NCI-H524 (cell line): ENCODE measurements at regions not wholly inside any gene's neighbourhood (a gene's known extent, or its start where the extent isn't known, plus 50 kb on each side); places are given as distances from the start of the nearest gene placed in this dataset.
A peak's percentile ranks its signal among the peaks of the same experiment; 100 is the strongest.

Source experiments
- DNase-seq, 2 experiments: peaks; one replicate each; lab custom pipeline; 2025; lab: John Stamatoyannopoulos, UW

GRCh38 chr21:35226968-35227744, 178.1 kb upstream of the RUNX1 start:
- no peak for DNase-seq

- no peak for DNase-seq
These were observed 177.2 kb upstream of the RUNX1 start for GRCh38 chr21:35226328-35226727.

GRCh38 chr21:35225573-35225972, 176.5 kb upstream of the RUNX1 start:
- no peak for DNase-seq

- no peak for DNase-seq
These were observed 174.5 kb upstream of the RUNX1 start for GRCh38 chr21:35223480-35224156.

GRCh38 chr21:35222541-35222941, 173.4 kb upstream of the RUNX1 start:
- DNase-seq = no peak

DNA sequence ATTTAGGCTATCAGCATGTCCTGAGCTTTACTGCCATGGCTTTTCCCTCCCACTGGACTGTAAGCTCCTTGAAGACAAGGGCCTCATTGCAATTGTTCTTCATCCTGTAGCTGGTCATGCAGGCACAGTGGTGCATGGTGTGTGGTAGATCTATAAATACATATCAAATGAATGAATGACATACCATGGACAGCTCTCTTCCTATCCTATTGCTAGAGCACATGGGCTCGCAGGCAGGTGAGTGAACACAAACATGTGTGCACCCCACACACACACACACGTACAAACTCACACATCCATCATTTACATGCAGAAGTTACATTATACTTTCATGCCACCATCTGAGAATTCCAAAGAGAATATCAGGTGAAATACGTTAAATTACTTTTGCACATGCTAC, 172.9 kb upstream of the RUNX1 start:
- no peak for DNase-seq

DNA sequence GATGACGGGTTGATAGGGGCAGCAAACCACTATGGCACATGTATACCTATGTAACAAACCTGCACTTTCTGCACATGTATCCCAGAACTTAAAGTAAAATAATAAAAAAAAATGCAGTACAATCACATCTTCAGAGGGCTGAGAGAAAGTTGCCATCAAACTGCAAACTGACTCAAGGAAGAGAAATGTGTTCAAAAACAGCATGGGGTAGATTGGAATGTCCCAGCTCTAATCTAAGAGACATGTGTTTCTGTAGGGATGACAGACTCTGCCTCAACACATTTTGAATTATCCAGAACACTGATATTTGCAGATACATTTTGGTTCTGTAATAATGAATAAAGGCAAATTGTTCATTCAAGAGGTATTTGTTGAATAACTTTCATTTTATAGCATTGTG, 171.2 kb upstream of the RUNX1 start:
- no peak for DNase-seq

DNA sequence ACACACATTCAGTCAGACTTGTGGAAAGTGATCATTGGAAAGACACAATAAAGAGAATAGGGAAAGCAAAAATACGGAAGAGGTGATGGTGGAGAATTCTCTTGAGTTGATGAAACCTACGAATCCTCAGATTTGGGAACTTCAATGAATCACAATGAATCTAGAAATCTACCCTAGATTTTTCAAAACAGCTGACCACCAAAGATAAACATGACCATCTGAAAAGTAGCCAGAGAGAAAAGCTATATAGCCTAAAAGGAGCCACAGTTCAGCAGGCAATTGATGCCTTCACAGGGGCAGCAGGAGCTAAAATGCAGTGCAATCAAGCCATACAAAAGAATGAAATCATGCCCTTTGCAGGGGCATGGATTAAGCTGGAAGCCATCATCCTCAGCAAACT, 170.6 kb upstream of the RUNX1 start:
- DNase-seq = no peak

DNA sequence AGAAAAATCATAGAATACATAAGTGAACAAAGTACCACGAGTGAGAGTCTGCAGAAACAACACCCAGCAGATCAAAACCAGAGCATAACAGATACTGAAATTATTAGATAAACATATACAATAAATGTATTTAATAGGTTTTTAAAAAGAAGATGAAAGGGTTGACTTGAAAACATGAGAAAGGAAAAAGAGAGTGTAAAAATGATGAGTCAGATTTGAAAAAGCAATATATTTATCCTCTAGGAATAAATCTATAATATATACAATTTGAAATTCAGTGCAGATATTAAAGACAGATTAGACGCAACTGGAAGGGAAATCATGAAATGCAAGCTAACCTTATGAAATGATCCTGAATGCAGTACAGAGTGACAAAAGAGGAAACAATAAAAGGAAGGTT, 170.2 kb upstream of the RUNX1 start:
- no peak for DNase-seq

DNA sequence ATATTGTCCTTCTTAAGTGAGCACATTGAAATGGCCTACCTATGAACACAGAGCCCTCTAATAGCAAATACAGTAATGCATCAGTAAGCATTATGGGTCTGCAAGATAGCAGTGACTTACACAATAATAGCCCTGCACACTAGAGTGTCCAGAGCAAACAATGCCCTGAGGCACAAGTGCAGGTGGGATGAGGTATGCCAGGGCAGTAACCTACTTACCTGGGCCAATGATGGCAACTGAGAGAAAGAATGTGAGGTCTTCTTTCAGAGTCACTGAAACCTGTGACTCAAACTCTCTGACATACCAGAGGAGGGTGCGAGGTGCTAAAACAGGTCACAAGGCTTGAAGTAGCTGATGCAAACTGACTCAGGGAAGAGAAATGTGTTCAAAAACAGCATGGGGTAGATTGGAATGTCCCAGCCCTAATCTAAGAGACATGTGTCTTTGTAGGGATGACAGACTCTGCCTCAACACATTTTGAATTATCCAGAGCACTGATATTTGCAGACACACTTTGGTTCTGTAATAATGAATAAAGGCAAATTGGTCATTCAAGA, 168.5 kb upstream of the RUNX1 start:
- DNase-seq = no peak

DNA sequence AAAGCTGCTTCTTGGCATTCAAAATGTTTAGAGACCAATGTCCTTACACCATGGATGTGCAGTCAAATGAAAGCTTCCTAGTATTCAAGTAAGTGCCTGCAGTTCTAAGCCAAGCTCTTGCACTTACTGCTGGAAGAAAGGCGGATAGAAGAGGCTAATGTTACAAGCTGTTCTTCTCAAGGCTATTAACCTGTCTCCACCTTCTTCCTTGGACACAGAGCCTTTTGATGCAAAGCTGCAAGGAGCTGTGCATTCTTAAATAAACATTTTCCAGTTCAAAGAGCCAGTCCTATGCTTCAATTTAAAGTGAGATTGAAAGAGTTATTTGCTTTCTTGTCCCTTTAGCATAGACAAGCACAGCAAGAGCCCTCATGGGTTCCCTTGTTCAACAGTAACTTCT, 167.9 kb upstream of the RUNX1 start:
- no peak for DNase-seq

DNA sequence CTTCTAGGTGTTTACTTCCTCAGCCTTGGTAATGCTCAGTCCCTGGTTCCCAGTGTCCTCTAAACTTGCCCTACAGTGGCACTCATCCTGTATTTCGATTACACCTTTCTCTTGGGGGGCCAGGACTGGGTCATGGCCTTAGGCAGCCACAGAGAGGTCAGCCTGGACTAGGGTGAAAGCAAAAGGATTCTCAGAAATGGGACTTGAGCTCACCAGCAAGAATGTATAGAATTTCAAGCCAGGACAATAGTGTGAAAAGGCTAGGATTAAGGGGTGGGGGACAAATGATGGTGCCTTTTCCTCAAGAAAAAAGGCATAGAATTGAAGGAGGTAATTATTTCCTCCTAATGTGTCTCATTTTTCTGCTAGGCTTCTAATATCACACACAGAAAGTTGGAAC, 166.8 kb upstream of the RUNX1 start:
- no peak for DNase-seq

DNA sequence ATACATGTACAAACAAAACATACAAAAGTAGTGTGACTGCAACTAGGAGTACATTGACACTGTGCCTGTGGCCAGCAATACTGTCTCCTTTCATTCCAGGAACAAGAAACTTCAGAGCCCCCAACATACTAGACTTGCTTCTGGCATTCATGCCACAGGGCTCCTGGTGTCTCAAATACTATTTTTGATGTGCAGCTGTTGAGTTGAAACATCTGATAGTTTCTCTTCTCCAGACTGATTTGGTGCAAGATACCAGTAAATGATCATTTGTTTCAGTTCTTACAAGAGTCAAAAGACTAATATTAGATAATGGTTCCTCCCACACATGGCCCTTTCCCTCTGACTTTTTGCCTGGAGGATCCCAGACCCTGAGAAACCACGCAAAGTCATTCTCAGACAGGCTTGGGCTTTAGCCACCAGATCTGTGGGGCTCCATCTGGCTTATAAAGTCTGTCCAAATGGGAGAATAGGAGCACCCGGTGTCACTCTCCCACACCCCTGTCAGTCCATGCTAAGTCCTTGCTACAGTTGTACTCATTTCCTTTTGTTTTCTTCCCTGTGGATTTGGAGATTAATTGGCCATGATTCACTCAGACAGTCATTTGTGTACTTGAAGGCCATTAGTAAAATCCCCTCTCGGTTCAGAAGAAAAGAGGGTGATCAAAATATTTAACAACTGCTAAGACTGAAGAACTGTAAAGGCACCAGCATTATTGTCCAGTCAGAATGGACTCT, 163.5 kb upstream of the RUNX1 start:
- DNase-seq = peak in 1 of 2 experiments; percentile 3

DNA sequence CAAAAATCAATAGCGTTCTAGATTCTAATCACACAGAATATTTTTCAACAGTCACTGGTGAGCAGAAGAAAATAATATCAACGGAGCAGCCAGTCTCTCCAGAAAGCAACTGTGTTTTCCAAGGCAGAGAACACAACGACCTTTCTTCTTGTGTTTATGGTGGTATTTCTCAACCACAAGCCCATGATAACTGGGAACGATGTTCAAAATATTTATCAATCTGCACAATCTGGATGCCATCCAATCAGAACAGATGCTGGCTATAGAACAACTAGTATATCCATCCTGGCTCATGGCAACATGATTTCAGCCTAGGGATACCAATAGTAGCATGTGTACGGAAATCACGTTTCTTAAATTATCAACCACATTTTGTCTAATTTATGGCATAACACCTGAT, 162.7 kb upstream of the RUNX1 start:
- DNase-seq = no peak

DNA sequence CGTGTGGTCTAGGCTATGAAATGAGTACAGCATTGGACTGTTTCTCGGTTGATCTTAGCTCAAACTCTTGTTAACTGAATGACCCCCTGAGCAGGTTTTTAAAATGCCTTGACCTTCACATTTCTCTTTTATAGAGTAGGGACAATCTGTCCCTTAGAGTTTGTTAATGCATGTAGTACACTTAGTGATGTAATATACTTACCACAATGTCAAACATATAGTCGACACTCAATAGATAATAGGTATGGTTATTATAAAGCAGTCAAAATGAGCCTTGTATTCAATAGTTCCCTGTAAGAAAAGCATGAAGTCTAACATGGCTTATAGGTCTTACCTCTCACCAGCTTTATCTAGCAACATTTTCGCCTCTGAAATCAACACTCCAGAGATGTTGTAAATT, 161.0 kb upstream of the RUNX1 start:
- no peak for DNase-seq

- no peak for DNase-seq
These were observed 159.9 kb upstream of the RUNX1 start for GRCh38 chr21:35208810-35209517.

DNA sequence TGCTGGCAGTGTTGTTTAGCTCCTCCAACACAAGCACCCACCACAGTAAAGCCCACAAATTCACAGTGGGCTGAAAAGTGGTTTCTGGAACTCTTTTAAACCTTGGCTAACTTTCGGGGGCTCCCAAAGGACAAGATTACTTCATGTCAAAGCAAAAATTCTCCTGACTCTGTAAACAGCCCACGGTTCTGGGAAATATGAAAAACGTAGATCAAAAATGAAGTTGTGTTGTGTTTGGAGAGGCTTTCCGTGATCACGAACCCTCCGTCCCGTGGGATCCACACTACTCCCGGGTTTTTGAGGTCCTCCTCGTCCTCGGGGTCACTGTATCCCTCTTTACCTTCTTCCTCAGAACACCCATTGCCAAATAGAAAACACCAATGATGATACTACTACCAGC, 159.0 kb upstream of the RUNX1 start:
- DNase-seq = no peak

- no peak for DNase-seq
These were observed 158.2 kb upstream of the RUNX1 start for GRCh38 chr21:35207322-35207721.

- no peak for DNase-seq
These were observed 157.3 kb upstream of the RUNX1 start for GRCh38 chr21:35206141-35207125.

DNA sequence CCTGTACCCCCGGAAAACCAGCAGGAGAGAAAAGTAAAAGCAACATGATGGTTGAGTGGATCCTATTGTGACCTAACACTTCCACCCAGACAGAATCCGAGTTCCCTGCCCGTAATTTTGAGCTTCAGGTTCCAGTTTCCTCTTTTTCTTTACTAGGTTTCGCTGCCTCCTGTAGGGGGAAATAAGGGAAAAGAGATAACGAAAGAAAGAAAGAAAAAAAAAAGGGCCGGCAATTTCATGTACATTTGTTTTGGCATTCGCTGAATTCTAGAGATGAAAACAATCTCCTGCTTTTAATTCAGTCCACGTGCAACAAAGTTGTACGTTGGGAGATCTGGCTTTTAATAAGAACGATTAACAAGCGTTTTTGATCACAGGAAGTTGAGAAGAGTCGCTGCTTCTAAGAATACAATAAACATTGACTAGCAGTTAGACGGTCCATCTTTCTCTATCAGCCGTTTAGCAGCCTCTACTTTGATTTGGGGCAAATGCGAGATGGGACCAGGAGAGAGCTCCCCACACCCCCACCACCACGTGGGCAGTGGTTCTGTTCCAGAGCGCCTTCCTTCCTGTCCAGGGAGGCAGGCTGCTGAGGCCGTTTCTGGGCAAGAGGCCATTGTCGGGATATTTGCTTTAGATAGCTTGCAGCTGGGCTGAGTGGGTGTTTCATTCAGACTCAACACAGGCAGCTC, 155.9 kb upstream of the RUNX1 start:
- DNase-seq = no peak
